Thyroid gland (tissue), 4 donors: ENCODE measurements at regions not wholly inside any gene's neighbourhood (a gene's known extent, or its start where the extent isn't known, plus 50 kb on each side); places are given as distances from the start of the nearest gene placed in this dataset.

Source experiments
- DNase-seq, 2 donors: peaks; one replicate each; pipeline ENCODE4 v3.0.0-alpha.2; 2019
- H3K27ac ChIP-seq, 3 donors: fragments of 200-600 bp; sonication (generic); 1 replicate in 2 of 3; 2 replicates in 1 of 3; pipeline ENCODE4 v1.5.1; 2016 to 2019; ENCODE audit warnings: mild to moderate bottlenecking in 1 of 3, moderate library complexity in 1 of 3
- H3K27me3 ChIP-seq: fragments of 200-600 bp; sonication (generic); one replicate; pipeline ENCODE4 v1.5.1; 2019
- H3K36me3 ChIP-seq, 2 donors: fragments of 200-600 bp; sonication (generic); one replicate each; pipeline ENCODE4 v1.5.1; 2016 to 2019
- H3K4me1 ChIP-seq, 2 donors: fragments of 200-600 bp; sonication (generic); one replicate each; pipeline ENCODE4 v1.5.1; 2017 to 2019
- H3K4me3 ChIP-seq, 3 donors: fragments of 200-600 bp; sonication (generic); replicated peaks in 1 of 3; 1 replicate in 2 of 3; 2 replicates in 1 of 3; pipeline ENCODE4 v1.5.1; 2016; ENCODE audit warnings: mild to moderate bottlenecking in 1 of 3
- H3K9me3 ChIP-seq: fragments of 200-600 bp; sonication (generic); one replicate; pipeline ENCODE4 v1.5.1; 2017
- POLR2A ChIP-seq, 2 donors: fragments of 450-650 bp; IDR thresholded peaks; one replicate each; pipeline ENCODE4 v1.6.1; 2017; ENCODE audit warnings: antibody characterized with exemption in 2 of 2, mild to moderate bottlenecking in 2 of 2, moderate library complexity in 1 of 2
- WGBS, 2 donors: methylation state at CpG; one replicate each; pipeline ENCODE4 v1.1.5; 2017; 5-methylcytosine and 5-hydroxymethylcytosine counted together
- intact Hi-C: fragments of 100-400 bp; cut with DNase I; formaldehyde crosslinking; loops from one replicate; pipeline ENCODE4 v1.15.1; 2023
- TF ChIP-seq, protein P1 (sequence below), 6 experiments: fragments of 200-600 bp in 3 of 6; fragments of 450-650 bp in 3 of 6; sonication (generic) in 3 of 6; IDR thresholded peaks; one replicate each; pipeline ENCODE4 v1.5.1; 2016 to 2019; ENCODE audit warnings: antibody characterized with exemption in 6 of 6, mild to moderate bottlenecking in 2 of 6, inconsistent platforms in 1 of 6, moderate library complexity in 1 of 6

DNA sequence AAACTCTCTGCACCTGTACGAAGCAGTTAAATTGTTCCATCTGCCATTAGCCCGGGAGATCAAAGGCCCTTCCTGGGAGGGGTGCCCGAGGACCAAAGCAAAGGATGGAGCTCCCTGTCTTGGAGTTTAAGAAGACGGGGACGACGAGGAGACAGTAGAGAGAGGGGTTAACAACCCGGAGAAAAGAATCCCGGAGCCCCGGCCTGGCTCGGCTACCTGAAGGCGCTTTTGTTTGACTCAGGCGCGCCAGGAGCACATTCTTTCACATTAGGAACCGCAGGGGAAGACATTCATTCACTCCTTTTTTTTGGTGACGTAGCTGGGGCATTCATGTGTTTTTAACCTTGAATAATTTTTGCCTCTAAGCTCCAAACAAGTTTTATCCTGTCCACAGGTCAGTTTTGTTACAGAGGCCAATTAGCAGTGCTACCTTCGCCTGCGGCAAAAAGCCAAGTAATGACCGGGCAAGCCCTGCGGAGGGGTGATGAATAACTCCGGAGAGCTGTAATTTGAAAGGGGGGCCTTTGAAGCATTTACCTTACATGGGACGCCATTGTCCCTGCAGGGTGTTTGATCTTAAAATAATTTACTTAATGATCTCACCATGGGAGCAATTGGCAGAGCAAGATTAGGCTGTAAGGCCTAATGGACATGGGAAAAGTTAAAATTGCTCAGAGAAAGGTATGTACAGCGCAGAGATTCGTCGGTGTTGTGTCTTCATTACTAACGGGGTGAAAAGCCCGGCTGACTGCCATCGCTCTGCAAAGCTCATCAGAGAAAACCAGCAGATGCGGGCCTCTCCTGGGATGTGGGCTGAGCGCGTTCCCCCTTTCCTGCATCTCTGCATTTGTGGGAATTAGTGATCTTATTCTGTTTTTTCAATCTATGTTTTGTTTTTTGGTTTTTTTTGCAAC, 258.0 kb upstream of the SP4 start:
- TF ChIP-seq, protein P1, sequence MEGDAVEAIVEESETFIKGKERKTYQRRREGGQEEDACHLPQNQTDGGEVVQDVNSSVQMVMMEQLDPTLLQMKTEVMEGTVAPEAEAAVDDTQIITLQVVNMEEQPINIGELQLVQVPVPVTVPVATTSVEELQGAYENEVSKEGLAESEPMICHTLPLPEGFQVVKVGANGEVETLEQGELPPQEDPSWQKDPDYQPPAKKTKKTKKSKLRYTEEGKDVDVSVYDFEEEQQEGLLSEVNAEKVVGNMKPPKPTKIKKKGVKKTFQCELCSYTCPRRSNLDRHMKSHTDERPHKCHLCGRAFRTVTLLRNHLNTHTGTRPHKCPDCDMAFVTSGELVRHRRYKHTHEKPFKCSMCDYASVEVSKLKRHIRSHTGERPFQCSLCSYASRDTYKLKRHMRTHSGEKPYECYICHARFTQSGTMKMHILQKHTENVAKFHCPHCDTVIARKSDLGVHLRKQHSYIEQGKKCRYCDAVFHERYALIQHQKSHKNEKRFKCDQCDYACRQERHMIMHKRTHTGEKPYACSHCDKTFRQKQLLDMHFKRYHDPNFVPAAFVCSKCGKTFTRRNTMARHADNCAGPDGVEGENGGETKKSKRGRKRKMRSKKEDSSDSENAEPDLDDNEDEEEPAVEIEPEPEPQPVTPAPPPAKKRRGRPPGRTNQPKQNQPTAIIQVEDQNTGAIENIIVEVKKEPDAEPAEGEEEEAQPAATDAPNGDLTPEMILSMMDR (IDR thresholded peaks at IDR 0.05): no peak
- TF ChIP-seq POLR2A (IDR thresholded peaks at IDR 0.05): no peak
- no peak overlapping the region for H3K4me3 ChIP-seq
- intact Hi-C loops: no loop called here
- no peak overlapping the region for H3K27ac ChIP-seq
- no peaks in the 10 kb centered on the region for H3K36me3 ChIP-seq
- H3K4me1 ChIP-seq: no peaks in the 10 kb centered on the region
- 31 to 43% methylated on average over 30 of the region's 30 CpGs for WGBS, 2 donors
- DNase-seq: no peak
- H3K9me3 ChIP-seq: no peaks in the 10 kb centered on the region
- H3K27me3 ChIP-seq: no peaks in the 10 kb centered on the region

DNA sequence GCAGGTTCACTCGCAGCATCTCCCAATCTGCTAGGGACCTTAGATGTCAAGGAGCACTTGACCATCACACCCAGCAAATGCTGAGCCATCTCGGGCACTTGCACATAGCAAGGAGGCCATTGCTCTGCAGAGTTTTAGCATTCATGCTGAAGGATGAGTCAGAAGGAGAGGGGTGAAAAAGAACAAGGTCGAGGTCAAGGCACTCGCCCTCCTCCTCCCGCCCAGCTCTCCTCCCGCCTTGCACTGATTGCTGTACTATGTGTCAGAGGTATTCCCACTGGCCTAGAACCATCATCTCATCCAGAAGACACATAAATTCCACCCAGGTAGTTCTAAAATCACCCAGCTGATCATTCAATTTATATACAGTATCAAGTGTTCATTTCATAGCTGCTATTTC, 255.1 kb upstream of the SP4 start:
- no peak for DNase-seq
- no peak overlapping the region for H3K27ac ChIP-seq
- H3K27me3 ChIP-seq: no peaks in the 10 kb centered on the region
- H3K9me3 ChIP-seq: no peaks in the 10 kb centered on the region
- intact Hi-C loops: no loop called here
- no peak for TF ChIP-seq POLR2A (IDR thresholded peaks at IDR 0.05)
- TF ChIP-seq, protein P1 (IDR thresholded peaks at IDR 0.05): no peak
- no peak overlapping the region for H3K4me3 ChIP-seq
- no peaks in the 10 kb centered on the region for H3K4me1 ChIP-seq
- 72 to 78% methylated on average over 6 of the region's 6 CpGs for WGBS, 2 donors
- no peaks in the 10 kb centered on the region for H3K36me3 ChIP-seq

DNA sequence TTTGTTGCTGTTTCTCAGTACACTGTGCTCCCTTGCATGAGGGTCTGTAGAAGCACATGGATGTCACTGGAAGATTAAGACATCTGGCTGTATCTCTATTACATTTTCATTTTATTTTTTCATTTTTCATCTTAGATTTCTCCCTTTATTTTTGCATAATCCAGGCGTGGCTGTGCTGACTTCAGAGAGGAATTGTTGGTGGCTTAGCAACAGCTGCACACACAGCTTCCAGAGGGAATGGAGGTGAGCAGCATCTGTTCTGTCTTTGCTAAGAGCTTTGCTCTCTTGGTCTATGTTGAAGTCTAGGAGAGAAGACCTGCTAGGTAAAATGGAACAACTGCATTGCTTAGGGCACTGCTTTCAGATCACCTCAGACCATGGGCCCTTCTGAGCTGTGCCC, 254.4 kb upstream of the SP4 start:
- no peak overlapping the region for H3K4me3 ChIP-seq
- no peaks in the 10 kb centered on the region for H3K4me1 ChIP-seq
- H3K36me3 ChIP-seq: no peaks in the 10 kb centered on the region
- no peak overlapping the region for H3K27ac ChIP-seq
- no peak for DNase-seq
- 88 to 93% methylated on average over 1 of the region's 1 CpG for WGBS, 2 donors
- no peaks in the 10 kb centered on the region for H3K27me3 ChIP-seq
- TF ChIP-seq POLR2A (IDR thresholded peaks at IDR 0.05): no peak
- TF ChIP-seq, protein P1 (IDR thresholded peaks at IDR 0.05): no peak
- intact Hi-C loops: no loop called here
- no peaks in the 10 kb centered on the region for H3K9me3 ChIP-seq

DNA sequence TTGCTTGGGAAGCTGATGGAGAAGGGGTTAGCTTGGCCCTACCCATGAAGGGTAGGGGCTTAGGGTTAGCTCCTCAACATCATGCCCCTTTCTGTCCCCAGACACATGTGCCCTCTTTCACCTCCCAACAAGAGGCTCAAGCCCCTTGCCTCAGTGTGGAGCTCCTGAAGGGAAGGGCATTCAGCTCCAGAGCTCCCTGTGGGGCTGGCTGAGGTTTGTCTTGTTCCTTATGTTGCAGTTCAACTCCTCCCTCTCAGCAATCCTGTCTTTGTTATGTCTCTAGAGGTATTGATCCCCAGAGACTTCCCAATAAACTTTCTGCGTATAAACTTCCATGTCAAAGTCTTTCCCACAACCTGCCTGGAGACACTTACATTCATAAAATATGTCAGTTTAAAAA, 252.2 kb upstream of the SP4 start:
- Histone ChIP-seq H3K4me3 (no peak overlapping the region), H3K36me3 (no peaks in the 10 kb centered on the region), H3K27me3 (no peaks in the 10 kb centered on the region), H3K4me1 (no peaks in the 10 kb centered on the region), H3K9me3 (no peaks in the 10 kb centered on the region), H3K27ac (no peak overlapping the region)
- intact Hi-C loops: no loop called here
- TF ChIP-seq, protein P1 (IDR thresholded peaks at IDR 0.05): no peak
- no peak for TF ChIP-seq POLR2A (IDR thresholded peaks at IDR 0.05)
- 73 to 82% methylated on average over 1 of the region's 1 CpG for WGBS, 2 donors
- no peak for DNase-seq

DNA sequence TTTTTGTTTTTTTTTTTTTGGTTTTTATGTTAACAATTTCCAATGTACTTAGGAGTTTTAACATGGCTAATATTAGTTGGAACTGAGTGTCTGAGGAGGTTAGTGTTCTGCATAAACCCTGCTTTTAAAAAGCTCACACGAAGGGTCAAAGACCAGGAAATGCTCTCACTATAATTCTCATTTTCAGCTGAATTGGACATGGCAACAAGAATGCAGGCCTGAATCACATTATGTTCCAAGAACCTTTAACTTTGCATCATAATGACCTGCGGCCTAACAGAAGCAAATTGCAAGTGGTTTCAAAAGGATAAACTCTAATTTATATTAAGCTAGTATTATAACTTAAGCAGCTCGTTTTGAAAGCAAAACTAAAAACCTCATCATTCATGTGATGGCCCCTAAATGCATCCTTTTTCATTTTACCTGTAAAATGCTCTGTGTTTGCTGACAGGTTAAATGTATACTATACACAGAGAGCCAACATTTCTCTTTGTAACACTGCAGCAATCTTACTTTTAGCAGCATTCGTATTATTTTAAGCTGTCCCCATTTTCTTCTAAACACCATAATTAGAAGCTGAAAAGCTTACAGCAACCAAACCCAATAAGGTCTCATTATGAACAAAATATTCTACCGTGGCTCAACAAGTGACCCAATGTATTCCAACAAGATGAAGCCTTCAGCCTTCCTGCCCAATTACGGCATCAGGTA, 242.8 kb upstream of the SP4 start:
- no peak for TF ChIP-seq POLR2A (IDR thresholded peaks at IDR 0.05)
- TF ChIP-seq, protein P1 (IDR thresholded peaks at IDR 0.05): no peak
- intact Hi-C loops: no loop called here
- no peak overlapping the region for H3K4me3 ChIP-seq
- H3K27me3 ChIP-seq: no peaks in the 10 kb centered on the region
- H3K36me3 ChIP-seq: no peaks in the 10 kb centered on the region
- WGBS, 2 donors: 43 to 64% methylated on average over 6 of the region's 6 CpGs
- no peaks in the 10 kb centered on the region for H3K9me3 ChIP-seq
- no peak overlapping the region for H3K27ac ChIP-seq
- DNase-seq: no peak
- no peaks in the 10 kb centered on the region for H3K4me1 ChIP-seq
